ENCODE measurements at regions not wholly inside any gene's neighbourhood (a gene's known extent, or its start where the extent isn't known, plus 50 kb on each side); places are given as distances from the start of the nearest gene placed in this dataset.

DNA sequence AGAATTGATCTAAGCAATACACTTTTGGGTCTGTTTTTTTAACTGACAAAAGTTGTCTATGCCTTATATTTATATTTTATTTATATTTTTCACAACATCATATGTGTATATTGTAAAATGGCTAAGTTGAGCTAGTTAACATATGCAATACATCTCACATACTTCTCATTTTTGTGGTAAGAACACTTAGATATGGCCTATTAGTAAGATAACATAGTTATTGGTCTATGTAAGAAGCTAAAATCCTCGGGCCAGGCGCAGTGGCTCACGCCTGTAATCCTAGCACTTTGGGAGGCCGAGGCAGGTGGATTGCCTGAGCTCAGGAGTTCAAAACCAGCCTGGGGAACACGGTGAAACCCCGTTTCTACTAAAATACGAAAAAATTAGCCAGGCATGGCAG is 275.6 kb upstream of the ID2 start:
- intact Hi-C loops (cut with micrococcal nuclease; ENCODE audit: unreplicated experiment) = no loop called here
- CTCF ChIA-PET = no interaction called here
- POLR2A ChIA-PET = no interaction called here
- Mint-ChIP-seq H3K27ac (ENCODE audit: unreplicated experiment) (no peak overlapping the region), H3K27me3 (ENCODE audit: insufficient read depth, unreplicated experiment) (no peaks in the 10 kb centered on the region), H3K4me1 (ENCODE audit: low read depth, unreplicated experiment) (peaks cover 27% of the 10 kb centered on the region), H3K36me3 (ENCODE audit: insufficient read depth, unreplicated experiment) (no peaks in the 10 kb centered on the region), H3K4me3 (ENCODE audit: unreplicated experiment) (no peak overlapping the region), H3K9me3 (ENCODE audit: unreplicated experiment) (no peaks in the 10 kb centered on the region)
- TF ChIP-seq CTCF (IDR thresholded peaks at IDR 0.05; ENCODE audit: insufficient read depth in 1 of 2, low read depth in 1 of 2, low read length in 1 of 2, severe bottlenecking in 1 of 2, unreplicated experiment in 1 of 2) = no peak
- H3K36me3 ChIP-seq (ENCODE audit: control insufficient read depth, insufficient read depth, low read length) = no peaks in the 10 kb centered on the region
- no peaks in the 10 kb centered on the region for H3K9me3 ChIP-seq
- H3K27me3 ChIP-seq (replicated peaks; ENCODE audit: control insufficient read depth, insufficient read depth, low read length) = no peaks in the 10 kb centered on the region
- no TSS peak for BruUV-seq (replicated peaks)
- DNase-seq = no peak
- H3K4me3 ChIP-seq (ENCODE audit: low read depth, low read length) = no peak overlapping the region
- H3K4me1 ChIP-seq = peaks cover 17% of the 10 kb centered on the region

DNA sequence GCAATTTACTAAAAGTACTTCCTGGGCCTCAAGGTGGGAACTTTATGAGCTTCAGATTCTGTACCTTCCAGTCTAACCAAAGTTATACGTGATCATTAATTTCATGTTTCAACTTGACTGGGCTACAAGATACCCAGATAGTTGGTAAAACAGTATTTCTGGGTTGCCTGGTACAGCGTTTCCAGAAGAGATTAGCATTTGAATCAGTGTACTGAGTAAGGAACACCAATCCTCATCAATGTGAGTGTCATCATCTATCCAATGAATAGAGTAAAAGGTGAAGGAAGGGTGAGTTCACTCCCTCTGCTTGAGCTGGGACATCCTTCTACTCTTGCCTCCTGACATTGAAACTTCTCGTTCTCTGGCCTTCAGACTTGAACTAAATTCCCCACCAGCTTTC is 274.5 kb upstream of the ID2 start:
- CTCF ChIA-PET = no interaction called here
- Histone ChIP-seq H3K36me3 (ENCODE audit: control insufficient read depth, insufficient read depth, low read length) (no peaks in the 10 kb centered on the region), H3K4me3 (ENCODE audit: low read depth, low read length) (no peak overlapping the region), H3K9me3 (no peaks in the 10 kb centered on the region), H3K27me3 (replicated peaks; ENCODE audit: control insufficient read depth, insufficient read depth, low read length) (no peaks in the 10 kb centered on the region), H3K4me1 (peaks cover 28% of the 10 kb centered on the region)
- no peaks in the 10 kb centered on the region for H3K27me3 Mint-ChIP-seq (ENCODE audit: insufficient read depth, unreplicated experiment)
- no peak overlapping the region for H3K4me3 Mint-ChIP-seq (ENCODE audit: unreplicated experiment)
- POLR2A ChIA-PET = no interaction called here
- intact Hi-C loops (cut with micrococcal nuclease; ENCODE audit: unreplicated experiment) = no loop called here
- no peaks in the 10 kb centered on the region for H3K36me3 Mint-ChIP-seq (ENCODE audit: insufficient read depth, unreplicated experiment)
- H3K9me3 Mint-ChIP-seq (ENCODE audit: unreplicated experiment) = no peaks in the 10 kb centered on the region
- peaks cover 38% of the 10 kb centered on the region for H3K4me1 Mint-ChIP-seq (ENCODE audit: low read depth, unreplicated experiment)
- DNase-seq = no peak
- no peak overlapping the region for H3K27ac Mint-ChIP-seq (ENCODE audit: unreplicated experiment)
- TF ChIP-seq CTCF (IDR thresholded peaks at IDR 0.05; ENCODE audit: insufficient read depth in 1 of 2, low read depth in 1 of 2, low read length in 1 of 2, severe bottlenecking in 1 of 2, unreplicated experiment in 1 of 2) = no peak
- BruUV-seq (replicated peaks) = no TSS peak

DNA sequence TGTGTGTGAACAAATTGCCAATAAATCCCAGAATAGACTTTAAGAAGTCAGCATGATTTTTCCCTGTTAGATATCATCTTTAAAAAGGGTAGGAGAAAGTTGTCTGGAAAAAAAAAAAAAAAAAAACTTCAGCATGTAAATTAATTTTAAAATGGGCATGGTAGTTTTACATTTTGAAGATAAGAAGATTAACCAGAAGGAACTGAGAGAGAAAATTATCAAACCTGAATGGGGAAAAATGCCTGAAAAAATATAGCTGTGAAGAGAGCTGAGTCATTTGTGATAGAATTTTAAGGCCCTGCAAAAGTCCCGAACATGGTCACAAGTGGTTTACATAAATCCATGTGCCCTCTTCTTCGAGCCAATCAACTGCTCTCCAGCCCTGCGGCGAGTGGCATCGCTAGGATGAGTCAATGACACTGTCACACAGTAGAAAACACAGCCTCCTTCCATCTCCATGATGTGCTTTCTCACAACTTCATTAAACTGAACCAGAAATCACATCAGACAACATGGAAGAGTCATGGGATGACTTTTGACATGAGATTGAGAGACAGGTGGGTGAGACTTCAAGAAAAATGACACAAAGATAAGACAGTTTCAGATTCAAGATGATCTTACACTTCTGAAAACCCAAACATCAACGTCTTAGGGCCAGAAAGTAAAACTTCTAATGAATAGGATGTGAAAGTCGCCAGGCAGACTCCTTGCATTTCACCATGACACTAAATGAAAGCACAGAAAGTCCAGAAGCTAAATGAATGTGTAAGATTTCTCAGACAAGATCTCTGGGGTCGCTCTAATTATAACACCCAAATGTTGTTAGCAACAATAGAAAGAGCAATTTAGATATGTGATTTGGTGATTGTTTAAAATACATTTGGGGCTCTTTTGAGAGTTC is 273.0 kb upstream of the ID2 start:
- H3K27me3 ChIP-seq (replicated peaks; ENCODE audit: control insufficient read depth, insufficient read depth, low read length) = no peaks in the 10 kb centered on the region

More for the DNA sequence above, 273.0 kb upstream of the ID2 start:
- Mint-ChIP-seq H3K27ac (ENCODE audit: unreplicated experiment) (no peak overlapping the region), H3K4me1 (ENCODE audit: low read depth, unreplicated experiment) (peaks cover 45% of the 10 kb centered on the region), H3K36me3 (ENCODE audit: insufficient read depth, unreplicated experiment) (no peaks in the 10 kb centered on the region), H3K9me3 (ENCODE audit: unreplicated experiment) (no peaks in the 10 kb centered on the region), H3K4me3 (ENCODE audit: unreplicated experiment) (no peak overlapping the region), H3K27me3 (ENCODE audit: insufficient read depth, unreplicated experiment) (no peaks in the 10 kb centered on the region)
- Histone ChIP-seq H3K9me3 (no peaks in the 10 kb centered on the region), H3K36me3 (ENCODE audit: control insufficient read depth, insufficient read depth, low read length) (no peaks in the 10 kb centered on the region), H3K4me1 (peaks cover 34% of the 10 kb centered on the region), H3K4me3 (ENCODE audit: low read depth, low read length) (no peak overlapping the region)
- DNase-seq = no peak
- intact Hi-C loops (cut with micrococcal nuclease; ENCODE audit: unreplicated experiment) = no loop called here
- CTCF ChIA-PET = no interaction called here
- BruUV-seq (replicated peaks) = no TSS peak
- POLR2A ChIA-PET = no interaction called here
- no peak for TF ChIP-seq CTCF (IDR thresholded peaks at IDR 0.05; ENCODE audit: insufficient read depth in 1 of 2, low read depth in 1 of 2, low read length in 1 of 2, severe bottlenecking in 1 of 2, unreplicated experiment in 1 of 2)

Data from Caco-2 (cell line).